ENCODE measurements at regions not wholly inside any gene's neighbourhood (a gene's known extent, or its start where the extent isn't known, plus 50 kb on each side); places are given as distances from the start of the nearest gene placed in this dataset.
"Not testable (repeated sequence)": the region's sequence is repeated elsewhere in the genome, so short reads cannot be mapped to it uniquely, and the experiment has no call there.

DNA sequence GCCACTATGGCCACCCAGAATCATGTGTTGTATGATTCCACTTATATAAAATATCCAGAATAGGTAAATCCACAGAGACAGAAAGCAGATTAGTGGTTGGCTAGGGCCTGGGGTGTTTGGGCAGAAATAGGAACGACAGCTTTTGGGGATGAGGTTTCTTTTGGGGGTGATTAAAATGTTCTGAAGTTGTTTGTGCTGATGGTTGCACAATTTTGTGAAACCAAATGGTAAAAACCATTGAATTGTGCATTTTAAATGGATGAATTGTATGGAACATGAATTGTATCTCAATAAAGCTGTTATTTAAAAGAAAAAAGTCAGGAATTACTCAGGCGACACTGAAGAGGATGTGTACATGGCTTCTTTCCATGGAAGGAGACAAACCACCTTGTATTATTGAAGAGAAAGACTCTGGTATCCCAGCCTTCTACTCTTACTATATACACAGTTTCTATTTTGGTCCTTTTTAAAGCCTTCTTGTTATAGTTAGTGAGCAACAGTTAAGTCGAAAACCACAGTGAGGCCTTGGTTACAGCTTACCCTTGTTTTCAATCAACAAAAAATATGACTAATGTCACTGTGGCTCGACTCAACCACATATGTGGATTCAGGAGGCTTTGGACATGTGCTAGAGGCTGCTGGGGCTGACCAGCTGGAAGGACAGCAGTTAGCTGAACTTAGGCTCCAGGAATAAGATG, 57.1 kb upstream of the KMT2E start:
- DNase-seq: no peak

DNA sequence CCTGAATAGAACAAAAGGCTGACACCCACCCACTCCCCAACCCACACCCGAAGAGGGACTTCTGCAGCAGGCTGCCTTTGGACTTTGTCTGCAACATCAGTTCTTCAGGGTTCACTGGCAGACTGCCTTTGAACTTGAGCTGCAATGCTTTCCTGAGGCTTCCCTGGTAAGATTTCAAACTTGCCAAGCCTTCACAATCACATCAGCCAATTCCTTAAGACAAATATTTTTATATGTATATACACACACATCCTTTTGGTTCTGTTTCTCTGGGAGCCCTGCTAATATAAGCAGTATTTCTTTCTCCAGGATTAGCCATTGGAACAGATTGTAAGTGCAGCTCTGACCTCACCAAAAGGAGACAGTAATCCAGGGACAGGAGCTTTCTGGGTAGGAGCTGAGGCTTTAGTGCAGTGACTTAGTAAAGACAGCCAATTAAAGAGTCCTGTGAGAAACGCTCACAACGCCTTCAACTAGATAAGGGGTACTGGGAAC, 55.6 kb upstream of the KMT2E start:
- no peak for DNase-seq

DNA sequence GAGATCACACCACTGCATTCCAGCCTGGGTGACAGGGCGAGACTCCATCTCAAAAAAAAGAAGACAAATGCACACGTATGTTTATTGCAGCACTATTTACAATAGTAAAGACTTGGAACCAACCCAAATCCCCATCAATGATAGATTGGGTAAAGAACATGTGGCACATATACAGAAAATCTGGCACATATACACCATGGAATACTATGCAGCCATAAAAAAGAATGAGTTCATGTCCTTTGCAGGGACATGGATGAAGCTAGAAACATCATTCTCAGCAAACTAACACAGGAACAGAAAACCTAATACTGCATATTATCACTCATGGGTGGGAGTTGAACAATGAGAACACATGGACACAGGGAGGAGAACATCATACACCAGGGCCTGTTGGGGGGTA, 54.5 kb upstream of the KMT2E start:
- not testable (repeated sequence) for DNase-seq

DNA sequence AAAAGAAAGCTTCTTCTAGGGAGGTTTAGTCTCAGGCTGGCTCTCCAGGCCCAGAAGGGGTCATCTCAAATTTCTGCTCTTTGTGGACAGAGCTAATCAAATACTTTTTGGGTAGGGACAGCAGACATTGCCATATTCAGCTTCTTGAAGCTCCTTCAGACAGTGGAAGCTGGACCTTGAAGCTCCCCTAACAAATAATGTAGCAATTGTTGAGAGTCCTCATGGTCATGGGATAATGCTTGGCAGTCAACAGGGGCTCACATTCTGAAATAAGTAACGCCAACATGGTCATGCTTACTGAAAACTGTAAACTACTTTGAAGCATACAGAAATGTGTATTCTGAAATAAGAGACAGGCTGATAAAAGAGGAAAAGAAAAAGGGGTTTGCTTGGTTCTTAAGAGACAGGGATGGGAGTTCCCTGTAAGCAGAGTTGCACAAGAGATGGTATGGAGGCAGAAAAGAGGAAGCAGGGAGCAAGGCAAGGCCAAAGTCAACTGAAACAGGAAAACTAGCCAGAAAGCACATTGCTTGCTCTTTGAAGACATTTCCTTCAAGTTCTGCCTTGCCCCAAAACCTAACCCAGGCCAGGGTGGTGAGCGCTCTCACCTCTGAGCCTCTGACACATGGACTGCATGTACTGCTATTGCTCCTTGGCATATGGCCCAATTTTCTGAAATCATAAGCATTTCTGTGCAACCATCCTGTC, 53.1 kb upstream of the KMT2E start:
- peak; percentile 48 for DNase-seq

DNA sequence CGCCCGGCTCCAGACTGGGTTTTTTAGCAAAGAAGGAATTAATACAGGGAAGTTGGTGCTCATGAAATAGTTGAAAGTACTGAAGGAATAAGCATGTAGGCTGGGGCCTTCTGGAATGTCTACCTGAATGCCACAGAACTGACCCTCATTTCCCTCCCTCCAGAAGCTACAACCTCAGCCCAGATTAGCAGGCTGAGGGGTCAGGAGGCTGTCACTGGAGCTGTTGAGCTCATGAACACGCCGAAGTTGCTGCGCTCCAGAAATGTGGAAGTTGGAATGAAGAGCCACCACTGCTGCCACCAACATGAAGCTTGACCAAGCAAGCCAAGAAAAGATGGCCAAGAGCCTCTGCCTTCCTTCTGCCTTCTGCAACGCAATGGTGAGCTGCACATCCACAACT, 52.2 kb upstream of the KMT2E start:
- DNase-seq: no peak

DNA sequence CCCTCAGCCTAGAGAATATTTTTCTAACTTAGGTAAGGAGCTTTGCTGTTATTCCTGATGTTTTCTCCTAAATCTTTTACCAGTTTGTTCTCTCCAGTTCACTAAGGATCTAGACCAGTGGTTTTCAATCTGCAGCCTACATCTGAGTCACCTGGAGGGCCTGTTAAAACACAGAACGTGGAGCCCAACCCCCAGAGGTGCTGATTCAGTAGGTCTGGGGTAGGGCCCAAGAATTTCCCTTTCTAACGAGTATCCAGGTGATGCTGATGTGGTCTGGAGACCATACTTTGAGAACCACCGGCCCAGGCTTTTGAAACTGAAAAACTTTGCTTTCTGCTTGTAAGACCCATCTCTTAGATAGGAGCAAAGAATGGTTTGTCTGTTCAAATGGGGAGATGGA, 51.2 kb upstream of the KMT2E start:
- DNase-seq: no peak

DNA sequence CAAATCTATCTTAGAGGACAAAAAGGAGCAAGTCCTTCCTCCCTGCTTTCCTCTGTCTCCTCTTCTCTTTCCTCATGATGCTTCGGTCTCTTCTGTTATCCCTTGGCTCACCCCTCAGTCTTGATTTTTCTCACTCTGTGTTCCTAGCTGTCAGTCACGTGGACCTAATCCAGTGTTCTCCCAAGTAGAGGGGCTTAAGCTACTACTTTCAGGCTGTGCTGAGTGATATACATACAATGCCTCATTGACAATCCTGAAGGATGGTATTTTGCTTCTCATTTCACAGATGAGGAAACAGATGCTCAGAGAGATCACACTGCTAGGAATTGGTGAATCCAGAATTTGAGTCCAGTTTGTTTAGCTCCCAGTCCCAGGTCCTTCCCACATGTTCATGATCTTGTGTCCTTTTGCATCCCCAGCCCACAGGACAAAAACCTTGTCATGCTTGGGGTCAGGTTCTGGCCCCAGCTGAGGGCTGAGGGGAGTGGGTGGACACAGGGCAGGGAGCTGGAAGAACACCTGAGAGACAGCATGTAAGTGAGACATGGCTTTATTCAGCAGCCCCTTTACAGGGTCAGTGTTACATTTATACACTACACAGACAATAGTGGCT, 50.5 kb upstream of the KMT2E start:
- no peak for DNase-seq

DNA sequence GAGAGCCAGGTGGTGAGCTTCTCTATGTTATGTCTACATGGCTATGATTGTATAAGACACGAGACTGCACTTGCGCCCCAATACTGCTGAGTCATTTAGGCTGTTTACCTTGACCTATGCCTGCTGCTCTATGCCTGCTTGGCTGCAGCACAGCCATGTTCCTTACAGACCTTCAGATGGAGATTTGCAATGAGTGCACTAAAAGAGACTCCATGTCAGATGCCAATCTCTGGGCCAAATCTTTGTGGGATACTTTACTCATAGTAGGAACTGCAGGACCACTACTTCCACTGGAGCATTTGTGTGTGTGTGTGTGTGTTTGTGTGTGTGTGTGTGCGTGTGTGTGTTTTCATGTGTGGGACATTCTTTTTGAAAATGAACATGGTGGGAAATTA, 50.0 kb upstream of the KMT2E start:
- no peak for DNase-seq
